HG03097 (cell line): ENCODE measurements at regions not wholly inside any gene's neighbourhood (a gene's known extent, or its start where the extent isn't known, plus 50 kb on each side); places are given as distances from the start of the nearest gene placed in this dataset.

ENCODE experiments used
- ATAC-seq: cut with Tn5 transposase; IDR thresholded peaks from one replicate; pipeline ENCODE4 v1.9.1; 2021; ENCODE audit not compliant: unreplicated experiment, low FRiP score

DNA sequence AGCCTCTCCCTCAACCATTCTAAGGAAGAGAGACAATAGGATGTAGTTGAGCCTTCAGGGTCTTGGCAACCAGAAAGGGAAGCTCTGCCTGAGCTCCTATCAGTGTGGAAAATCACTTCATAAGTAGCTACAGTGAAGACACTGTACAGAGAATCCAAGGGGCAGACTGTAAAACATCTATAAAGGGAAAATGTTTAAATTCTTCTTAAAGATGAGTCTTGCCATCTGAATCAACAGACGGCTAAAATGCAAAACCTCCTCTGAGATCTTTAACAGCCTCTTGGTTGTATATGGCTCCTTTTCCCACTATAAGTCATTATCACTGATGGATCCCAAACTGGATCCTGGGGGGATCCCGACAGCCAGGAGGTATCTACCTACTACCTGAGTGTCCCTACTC, 239.2 kb upstream of the SOX9 start:
- no peak for ATAC-seq

DNA sequence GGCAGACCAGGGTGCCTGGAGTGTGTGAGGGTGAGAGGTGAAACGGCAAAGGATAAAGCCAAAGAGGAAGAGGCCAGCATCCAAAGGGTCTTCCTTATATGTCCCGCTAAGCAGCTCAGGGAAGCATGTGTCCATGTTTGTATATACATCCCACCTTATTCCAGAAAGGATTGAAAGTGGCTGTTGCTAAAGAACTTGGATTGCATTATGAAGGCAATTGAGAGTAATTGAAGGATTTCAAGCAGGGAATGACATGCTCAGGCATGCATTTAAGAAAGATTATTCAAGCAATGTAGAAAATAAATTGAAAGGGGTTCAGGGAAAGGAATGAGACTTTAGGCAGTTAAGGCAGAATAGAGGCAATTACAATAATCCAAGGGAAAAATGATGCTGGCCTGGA, 237.6 kb upstream of the SOX9 start:
- no peak for ATAC-seq

DNA sequence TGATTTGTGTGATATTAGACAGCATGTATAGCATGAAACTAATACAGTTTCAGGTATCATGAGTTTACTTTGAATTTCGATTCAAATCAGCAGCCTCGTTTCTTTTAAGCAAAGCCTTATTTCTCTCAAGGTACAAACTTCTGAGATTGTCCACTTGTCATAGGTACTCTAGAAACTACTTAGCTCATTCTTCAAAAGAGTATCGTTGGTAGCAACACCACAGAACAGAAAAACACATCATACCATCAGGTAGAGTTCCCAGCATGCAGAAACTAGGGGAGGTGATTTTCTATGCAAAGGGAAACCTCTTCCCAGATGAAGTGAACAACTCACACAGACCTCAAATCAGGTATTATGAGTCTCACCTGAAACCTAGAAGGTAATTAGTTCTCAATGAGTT, 237.0 kb upstream of the SOX9 start:
- ATAC-seq, result no peak

DNA sequence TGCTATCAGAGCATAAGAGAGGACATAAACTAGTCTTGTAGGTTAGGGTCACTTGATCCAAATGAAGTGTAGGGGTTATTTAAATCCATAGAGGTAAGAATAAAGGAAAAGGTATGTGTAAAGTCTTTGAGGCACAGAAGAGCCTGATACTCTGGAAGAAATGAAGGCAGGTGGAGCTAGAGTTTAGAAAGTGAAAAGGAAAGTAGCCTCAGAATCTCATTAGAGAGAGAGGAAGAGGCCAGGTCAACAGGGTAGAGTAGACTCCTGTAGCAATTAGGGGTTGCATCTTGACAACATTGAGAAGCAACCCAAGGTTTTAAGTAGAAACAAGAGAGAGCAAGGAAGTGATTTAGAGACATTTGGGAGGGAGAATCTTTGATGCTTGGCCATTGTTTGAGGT, 235.2 kb upstream of the SOX9 start:
- no peak for ATAC-seq

DNA sequence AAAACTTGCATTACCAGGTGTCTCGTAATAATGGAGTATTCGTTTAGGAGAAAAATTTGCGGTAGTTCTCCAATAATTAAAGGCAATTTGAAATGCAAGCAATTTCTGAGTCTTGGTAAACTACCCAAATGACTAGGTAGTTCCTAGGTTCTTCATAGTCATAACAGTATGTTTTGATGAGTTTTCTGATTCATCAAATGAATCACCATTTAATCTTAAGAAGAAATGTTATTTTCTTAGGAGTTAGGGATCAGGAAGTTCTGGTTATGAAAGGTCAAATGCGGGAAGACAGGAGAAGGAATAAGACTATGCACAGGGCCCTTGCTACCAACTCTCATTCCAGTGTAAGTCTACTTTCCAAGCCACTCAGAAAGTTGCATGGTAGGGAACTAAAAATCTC, 221.5 kb upstream of the SOX9 start:
- no peak for ATAC-seq

DNA sequence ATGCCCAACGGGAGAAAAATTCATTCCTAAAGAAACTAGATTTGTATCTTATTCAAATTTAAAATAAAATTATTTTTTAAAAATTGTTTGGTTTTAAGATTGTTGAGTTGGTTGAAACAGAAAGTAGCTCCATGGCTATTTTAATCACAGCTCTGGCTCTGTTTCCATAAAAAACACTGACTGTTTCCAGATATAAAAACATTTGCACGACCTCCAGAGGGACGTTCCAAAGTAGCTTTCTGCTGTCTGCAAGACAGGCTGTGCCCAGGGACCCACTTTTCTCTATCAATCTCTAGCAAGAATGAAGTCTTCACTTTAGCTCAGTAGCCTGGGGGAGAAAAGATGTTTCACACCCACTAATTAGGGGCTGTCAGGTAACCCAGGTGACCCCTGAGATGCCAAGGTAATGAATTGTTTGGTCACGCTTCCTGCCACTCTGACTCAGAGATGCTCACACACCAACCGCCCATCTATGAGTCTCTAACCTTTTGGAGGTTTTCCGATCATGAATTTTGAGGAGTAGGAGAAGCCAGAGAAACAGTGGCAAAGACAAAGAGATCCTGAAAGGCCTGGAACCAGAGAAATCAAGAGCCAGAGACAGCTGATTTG, 220.1 kb upstream of the SOX9 start:
- ATAC-seq, result no peak

DNA sequence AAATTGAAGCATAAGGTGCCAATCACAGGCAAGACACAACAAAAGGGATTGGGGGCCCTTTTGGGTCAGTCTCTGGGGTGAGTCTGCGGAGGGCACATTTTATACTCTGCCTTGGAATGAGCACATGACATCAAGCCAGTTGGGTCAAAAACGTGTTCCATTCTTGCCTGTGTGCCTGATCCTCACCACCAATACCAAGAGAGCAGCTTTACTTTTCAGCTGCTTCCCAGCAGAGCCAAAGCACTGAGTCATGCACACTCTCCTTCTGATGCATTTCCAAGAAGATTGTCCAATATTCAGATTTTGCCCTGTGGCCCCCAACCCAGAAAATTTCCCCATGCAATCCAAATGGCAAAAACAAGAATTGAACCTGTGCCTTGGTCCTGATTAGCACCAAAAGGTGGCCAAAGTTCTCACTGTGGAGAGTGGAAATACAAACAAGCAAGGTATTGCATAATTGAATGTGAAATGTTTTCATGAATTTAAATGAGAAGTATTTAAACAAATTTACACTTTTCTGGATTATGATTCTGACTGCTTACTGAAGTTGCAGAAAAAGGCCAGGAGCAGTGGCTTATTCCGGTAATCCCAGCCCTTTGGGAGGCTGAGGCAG, 217.8 kb upstream of the SOX9 start:
- ATAC-seq, result no peak

DNA sequence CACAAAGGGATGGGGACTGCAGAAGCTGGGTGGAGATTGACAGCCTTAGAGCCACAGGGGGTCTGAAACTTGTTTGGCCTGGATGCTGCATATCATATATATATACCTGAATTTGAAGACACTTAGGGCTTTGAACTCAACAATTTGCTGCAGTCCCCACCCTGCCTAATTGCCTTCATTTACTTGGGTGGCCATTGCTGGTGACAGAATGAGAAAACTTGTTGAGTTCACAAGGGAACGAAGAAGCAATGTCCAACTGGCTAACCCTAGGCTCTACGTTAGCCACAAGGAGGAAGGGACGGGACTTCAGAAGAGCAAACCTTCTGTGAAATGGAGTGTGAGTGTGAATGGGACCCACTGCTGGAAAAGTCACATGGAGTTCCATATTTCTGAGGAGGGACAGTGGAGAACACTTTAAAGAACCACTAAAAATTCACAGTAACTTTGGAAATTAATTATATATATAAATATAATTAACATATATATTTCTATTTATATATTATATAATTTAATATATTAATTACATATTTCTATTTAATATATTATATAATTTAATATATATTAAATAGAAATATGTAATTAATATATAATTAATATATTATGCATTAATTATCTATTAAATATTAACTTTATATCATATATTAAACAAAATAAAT, 215.3 kb upstream of the SOX9 start:
- ATAC-seq, result no peak

DNA sequence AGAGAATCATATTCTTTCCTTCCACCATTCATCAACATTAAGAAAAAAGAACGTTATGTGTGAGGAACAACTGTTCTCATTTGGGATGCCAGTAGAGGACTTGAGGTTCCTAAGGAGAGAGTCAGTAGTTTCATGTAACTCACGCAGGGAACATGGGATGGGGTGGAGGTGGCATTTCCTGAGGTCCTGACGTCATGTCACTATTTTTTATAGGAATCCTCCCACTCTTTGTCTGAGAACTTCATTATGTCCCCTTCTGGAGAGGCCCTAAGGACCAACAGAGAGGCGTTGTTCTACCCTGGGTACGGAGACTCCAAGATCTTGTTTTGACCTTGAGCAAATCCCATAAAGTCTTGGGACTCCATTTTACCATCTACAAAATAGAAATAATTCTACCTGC, 211.7 kb upstream of the SOX9 start:
- no peak for ATAC-seq

DNA sequence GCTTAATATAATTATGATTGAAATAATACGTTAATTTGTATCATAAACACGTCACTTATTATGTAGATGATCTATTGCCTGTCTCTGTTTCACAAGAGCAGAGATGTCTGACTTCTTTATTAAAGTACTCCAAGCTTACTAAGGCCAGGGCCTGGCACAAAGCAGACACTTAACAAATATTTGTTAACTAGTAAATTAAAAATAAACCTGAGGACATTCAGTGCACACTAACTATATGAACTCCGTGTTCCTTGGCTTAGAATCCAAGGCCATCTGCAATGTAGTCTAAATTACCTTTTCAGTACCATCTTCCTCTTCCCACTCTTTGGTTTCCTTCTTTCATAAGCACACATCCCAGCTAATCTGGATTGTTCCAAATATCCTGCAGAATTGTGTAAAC, 210.8 kb upstream of the SOX9 start:
- ATAC-seq, result no peak

DNA sequence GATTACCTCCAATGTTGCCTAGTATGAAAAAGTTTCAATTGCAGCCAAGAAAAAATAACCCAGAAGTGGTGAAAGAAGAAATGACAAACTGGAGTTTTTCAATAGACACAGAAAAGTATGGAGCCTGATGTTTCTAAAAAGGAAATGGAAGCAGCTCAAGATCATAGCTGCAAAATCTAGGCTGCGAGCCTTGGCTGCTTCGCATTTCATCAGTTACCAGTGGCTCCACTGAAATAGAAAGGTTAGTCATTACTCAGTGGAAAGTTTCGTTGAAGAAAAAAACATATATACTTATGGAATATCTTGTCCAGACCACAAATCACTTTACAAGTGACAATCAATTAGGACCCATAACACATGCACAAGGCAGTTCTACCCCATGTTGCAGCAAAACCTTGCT, 206.8 kb upstream of the SOX9 start:
- no peak for ATAC-seq

DNA sequence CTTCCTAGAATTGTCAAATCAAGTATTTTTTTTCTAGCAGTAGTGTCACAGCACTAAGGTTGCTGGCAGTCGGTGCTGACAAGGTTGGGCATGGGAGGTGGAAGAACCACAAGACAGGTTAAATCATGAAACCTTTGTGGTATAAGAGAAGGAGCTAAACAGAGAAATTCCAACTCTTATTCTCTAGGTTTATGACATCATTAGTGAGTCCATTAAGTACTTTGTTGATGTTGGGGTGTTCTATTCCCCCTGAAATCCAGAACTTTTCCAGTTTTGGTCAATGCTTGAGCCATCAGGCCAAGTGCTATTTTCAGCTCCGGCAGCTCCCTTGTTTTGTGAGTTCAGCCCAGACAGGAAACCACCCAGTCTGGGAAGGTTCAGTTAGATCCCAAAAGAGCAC, 206.0 kb upstream of the SOX9 start:
- no peak for ATAC-seq

DNA sequence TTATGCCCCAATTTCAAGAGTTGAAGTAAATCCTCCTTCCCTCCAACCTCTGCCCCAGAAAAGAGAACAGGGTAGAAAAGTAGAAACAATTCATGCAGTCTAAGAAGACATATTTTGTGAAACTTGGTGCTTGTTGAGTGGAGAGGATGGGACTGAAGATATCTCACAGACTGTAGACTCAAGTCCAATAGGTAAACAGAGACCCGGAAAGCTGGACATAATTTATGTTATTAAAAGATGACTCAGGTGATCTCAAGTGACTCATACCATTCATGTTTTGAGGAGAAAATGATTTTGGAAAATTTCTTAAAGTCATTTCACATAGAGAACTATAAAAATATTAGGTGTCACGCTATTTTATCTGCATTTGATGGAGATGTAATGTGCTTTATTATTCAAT, 203.1 kb upstream of the SOX9 start:
- no peak for ATAC-seq

DNA sequence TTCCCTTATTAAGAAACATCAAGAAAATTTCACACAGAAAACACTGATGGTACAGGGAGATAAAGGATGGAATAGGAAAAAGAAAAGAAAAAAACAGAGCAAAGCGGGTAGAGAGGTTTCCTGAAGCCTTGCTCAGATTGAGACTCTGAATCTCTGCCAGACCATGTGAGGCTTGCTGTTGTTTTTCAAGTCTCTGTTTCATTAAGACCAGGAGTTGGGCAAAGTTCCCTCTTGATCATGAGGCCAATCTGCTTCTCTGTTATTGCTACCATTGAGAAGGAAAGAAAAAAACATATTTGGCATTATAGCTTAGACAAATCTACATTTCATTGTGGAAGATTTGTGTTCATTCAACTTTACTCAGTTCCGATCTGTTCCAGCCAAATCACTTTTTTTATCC, 201.6 kb upstream of the SOX9 start:
- no peak for ATAC-seq

DNA sequence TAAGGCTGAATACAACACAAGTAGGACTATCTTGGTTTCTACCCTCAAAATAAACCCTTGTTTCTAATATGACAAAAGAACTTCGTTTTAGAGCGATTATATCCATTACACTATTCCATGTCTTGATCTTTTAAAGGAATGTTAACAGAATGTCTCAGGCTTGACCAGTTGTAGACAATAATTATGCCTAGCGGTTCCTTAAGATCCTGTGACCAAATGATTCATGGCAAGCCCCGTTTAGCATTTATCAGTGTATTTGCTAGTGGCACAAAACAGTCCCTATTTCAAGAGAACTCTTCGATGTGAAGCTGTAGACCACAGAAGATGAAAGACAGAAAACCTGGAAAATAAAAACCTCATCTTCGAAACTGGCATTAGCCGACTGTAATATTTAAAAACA, 200.9 kb upstream of the SOX9 start:
- ATAC-seq, result no peak

DNA sequence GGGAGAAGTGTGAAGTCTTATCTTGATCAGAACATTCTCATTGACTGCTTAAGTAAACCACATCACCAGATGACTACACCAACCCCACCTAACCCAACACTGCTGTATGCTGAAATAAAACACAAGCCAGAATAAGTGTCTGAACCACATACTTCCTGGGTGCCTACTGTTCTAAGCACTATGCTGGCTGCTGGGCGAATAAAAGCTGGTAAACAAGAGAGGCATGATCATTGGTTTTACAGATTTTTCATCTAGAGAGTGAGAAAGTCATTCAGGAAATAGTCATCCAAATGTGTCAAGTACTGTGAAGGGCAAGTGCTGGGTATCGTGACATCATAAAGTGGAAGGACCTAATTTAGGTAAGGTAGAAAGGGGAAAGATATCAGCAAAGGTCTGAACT, 199.0 kb upstream of the SOX9 start:
- no peak for ATAC-seq

DNA sequence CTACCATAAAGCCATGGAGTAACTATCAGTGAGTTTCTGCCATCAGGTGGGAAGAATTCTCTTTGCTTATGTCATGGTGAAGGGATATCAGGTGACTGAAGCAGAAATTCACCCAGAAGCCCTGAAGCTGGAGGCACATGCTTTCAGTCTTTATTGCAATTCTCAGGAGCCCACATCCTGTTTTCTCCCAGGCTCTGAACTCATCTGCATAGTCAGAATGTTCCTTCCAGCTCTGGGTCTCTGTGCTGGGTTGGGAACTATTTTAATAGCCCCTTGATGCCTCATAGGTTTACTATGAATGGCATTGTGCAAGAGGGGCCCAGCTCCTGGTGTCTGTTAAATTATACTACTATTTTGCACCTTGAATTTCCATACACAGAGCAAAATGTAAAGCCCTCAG, 198.4 kb upstream of the SOX9 start:
- ATAC-seq, result no peak

DNA sequence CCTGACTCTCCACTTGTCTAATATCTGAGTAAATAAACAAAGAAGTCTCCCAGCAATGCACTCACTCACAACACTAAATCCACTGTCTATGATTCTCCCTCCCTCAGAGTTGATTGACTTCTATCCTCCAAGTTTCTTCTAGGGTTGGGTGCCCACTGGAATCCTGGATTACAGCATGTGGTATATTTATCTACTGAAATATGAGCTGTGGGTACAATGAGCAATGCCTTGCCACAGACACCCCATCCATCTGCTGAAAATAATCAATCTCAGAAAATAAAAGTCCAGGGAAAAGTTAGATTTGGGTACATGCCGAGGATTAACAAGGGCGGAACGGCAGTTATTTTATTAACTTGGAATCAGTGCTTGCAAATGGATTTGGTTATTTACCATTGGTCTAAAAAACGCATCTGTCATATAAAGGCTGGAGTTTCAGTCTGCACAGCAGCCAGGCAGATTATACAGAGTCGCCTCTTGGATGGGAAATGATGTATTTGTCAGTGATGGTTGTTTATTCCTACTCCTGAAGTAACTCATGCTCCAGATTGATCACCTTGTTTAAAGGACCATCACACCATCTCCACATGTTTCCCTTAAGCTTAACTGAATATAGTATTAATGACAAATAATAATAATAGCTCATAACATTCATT, 193.9 kb upstream of the SOX9 start:
- no peak for ATAC-seq

DNA sequence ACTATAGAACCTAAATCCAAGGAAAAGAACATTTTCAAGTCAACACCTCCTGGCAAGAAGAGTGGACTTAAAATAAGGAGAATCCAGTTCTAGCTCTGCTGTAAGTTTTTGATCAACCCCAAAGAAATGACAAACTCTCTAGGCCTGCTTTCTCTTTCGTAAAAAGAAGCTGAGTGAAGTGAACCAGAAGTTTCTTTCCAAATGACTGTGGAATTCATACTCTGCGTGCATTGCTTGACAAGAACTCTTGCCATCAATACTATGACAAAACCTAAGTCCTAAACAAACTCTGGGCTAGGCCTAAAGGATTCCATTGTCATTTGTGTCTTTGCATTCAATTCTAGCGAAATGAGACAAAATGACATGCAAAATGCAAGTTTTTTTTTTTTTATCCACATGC, 187.5 kb upstream of the SOX9 start:
- no peak for ATAC-seq

DNA sequence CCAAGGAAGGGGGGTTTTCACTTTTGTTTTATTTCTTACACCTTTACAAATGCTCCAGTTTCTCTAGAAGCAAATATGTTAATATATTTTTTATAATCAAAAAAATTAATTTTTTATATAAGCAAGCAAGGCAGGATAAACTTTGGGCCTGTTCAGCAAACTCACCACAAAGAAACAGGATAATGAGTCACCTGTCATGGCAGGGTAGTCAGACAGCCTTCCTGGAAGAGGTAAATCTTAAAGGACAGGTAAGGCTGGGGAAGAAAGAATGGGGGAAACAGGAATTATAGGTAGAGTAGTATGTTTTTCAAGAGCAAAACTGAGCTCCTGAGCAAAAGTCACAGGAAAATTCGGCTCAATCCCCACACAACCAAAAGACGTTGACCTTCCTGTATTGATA, 186.3 kb upstream of the SOX9 start:
- no peak for ATAC-seq

DNA sequence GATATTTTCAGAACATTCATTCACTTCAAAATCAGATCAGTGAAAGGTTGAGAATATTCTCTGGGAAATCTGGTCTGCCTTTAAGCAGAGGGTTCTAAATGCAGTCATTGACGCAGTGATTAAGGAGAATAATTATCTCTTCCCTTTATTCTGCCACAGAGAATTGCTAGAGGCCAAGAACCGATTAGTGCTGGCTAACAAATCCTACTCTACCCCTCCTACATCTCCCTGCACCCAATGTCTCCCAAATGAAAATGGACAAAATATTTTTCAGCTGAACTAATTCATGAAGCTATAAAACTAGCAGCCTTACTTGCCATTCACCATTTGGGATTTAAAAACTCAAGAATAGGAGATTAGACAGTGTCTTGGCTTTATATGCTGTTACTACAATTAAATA, 185.5 kb upstream of the SOX9 start:
- ATAC-seq, result no peak

DNA sequence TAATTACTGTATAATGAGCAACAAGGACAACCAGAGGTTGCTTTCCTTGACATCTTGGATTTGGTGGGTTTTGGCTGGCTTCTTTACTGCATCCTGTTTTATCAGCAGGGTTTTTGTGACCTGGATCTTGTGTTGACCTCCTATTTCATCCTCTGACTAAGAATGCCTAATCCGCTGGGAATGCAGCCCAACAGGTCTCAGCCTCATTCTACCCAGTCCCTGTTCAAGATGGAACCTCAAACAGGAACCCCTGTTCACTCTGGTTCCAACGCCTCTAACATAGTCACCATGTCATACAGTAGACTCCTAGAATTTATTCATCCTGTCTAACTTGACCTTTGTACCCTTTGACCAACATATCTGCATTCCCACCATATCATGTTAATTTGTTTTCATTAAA, 183.8 kb upstream of the SOX9 start:
- no peak for ATAC-seq
